Heart left ventricle (tissue), 16 donors: ENCODE measurements at regions not wholly inside any gene's neighbourhood (a gene's known extent, or its start where the extent isn't known, plus 50 kb on each side); places are given as distances from the start of the nearest gene placed in this dataset.
"Not testable (repeated sequence)": the region's sequence is repeated elsewhere in the genome, so short reads cannot be mapped to it uniquely, and the experiment has no call there.

ENCODE experiments used
- ATAC-seq, 4 donors: fragments of 200-7000 bp; cut with Tn5 transposase; one replicate each; pipeline ENCODE4 v1.9.1; 2020 to 2022; ENCODE audit warnings: moderate library complexity in 4 of 4, mild to moderate bottlenecking in 3 of 4, moderate number of reproducible peaks in 1 of 4
- DNase-seq, 5 donors: peaks; one replicate each; pipeline ENCODE4 v3.0.0-alpha.2; 2020
- H3K27ac ChIP-seq, 12 donors: fragments of 200-600 bp; sonication (generic) in 4 of 12; one replicate each; pipeline versions ENCODE4 v1.5.0 to v1.8.0; 2016 to 2022; ENCODE audit warnings: mild to moderate bottlenecking in 2 of 12
- H3K27me3 ChIP-seq, 9 donors: fragments of 200-600 bp; sonication (generic) in 2 of 9; one replicate each; pipeline versions ENCODE4 v1.5.1 to v1.8.0; 2016 to 2022; ENCODE audit warnings: mild to moderate bottlenecking in 3 of 9
- H3K36me3 ChIP-seq, 9 donors: fragments of 200-600 bp; sonication (generic) in 2 of 9; one replicate each; pipeline versions ENCODE4 v1.5.0 to v1.8.0; 2018 to 2022; ENCODE audit warnings: mild to moderate bottlenecking in 2 of 9
- H3K4me1 ChIP-seq, 12 donors: fragments of 200-600 bp; sonication (generic) in 4 of 12; one replicate each; pipeline versions ENCODE4 v1.5.0 to v1.8.0; 2016 to 2022; ENCODE audit warnings: mild to moderate bottlenecking in 3 of 12
- H3K4me3 ChIP-seq, 12 donors: fragments of 200-600 bp; sonication (generic) in 4 of 12; one replicate each; pipeline versions ENCODE4 v1.5.0 to v1.8.0; 2017 to 2022; ENCODE audit warnings: mild to moderate bottlenecking in 9 of 12, moderate library complexity in 4 of 12
- H3K9me3 ChIP-seq, 12 donors: fragments of 200-600 bp; sonication (generic) in 4 of 12; one replicate each; pipeline versions ENCODE4 v1.5.0 to v1.8.0; 2016 to 2022; ENCODE audit warnings: mild to moderate bottlenecking in 1 of 12
- POLR2A ChIP-seq, 2 donors: fragments of 450-650 bp; IDR thresholded peaks; one replicate each; pipeline ENCODE4 v1.6.1; 2017; ENCODE audit warnings: antibody characterized with exemption in 2 of 2, mild to moderate bottlenecking in 2 of 2, moderate library complexity in 2 of 2
- WGBS, 4 donors: extraction: QIAGEN DNeasy Blood & Tissue Kit in 2 of 4; methylation state at CpG; one replicate each; pipeline versions ENCODE4 v1.1.5 to v1.1.7; 2013 to 2018; 5-methylcytosine and 5-hydroxymethylcytosine counted together
- intact Hi-C, 10 donors: fragments of 100-400 bp; cut with DNase I; formaldehyde crosslinking; loops; one replicate each; pipeline versions ENCODE4 v1.11.1 to v1.14.2; 2022
- TF ChIP-seq, protein P1 (sequence below), 12 donors: fragments of 200-600 bp; sonication (generic) in 4 of 12; IDR thresholded peaks; one replicate each; pipeline versions ENCODE4 v1.5.0 to v1.8.0; 2018 to 2022; ENCODE audit warnings: antibody characterized with exemption in 12 of 12, mild to moderate bottlenecking in 5 of 12
- donor health status: ischemic (EF 13 %, LVEDD 7.1; RV severe dilation, severe dysfunction).
- donor health status: healthy with polysubstance abuse.
- donor health status: DM: no; HTN: yes; CAD: no.
- donor health status: DM: no; HTN: no; CAD: no.
- donor health status: ischemic (EF 25% LVEDD 6.9; RV normal size, moderate dysfunction).
- donor health status: ischemic (EF 25% LVEDD 5.7; RV mildly dilated, moderate dysfunction).
- donor health status: healthy.
- donor health status: DM: yes; HTN: yes; CAD: no.
- donor health status: ischemic (EF 35%, LVEDD 5.7; RV mildly dilated, moderate dysfunction).
- donor health status: nonischemic (EF 11% LVEDD 7.7; RV severe dilation, severe dysfunction).
- donor health status: DM: yes; HTN: yes; CAD: no.
- donor health status: PGD.
- donor health status: ischemic (EF 29% LVEDD 5.4; RV normal size, mild dysfunction).
- donor health status: nonischemic (EF 23%, LVEDD 6.1; RV moderate dilation, normal function).

DNA sequence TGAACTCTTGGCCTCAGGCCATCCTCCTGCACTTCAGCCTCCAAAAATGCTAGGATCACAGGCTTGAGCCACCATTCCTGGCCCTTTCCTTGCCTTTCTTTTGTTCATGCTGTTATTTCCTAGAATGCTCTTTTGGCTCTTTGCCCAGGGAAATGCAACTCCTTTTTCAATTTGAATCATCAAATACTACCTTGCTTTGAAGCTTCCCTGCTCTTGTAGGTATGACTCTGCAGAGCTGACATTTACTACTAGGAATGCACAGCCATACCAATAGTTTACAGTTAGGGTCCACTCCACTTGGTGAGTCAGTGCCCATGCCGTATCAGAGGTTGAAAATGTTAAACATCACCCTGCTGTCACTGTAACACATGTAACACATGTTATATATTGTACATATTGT is 107.0 kb upstream of the CRY1 start:
- no peaks in the 10 kb centered on the region for H3K4me1 ChIP-seq
- ATAC-seq, result no peak
- no peaks in the 10 kb centered on the region for H3K36me3 ChIP-seq
- peaks cover 0 to 8% (median 0%) of the 10 kb centered on the region in 9 donors for H3K27me3 ChIP-seq
- WGBS, 4 donors, result 68 to 77% (median 74%) methylated on average over 1 of the region's 1 CpG
- H3K27ac ChIP-seq, result no peak overlapping the region
- no peak for TF ChIP-seq POLR2A (IDR thresholded peaks at IDR 0.05)
- TF ChIP-seq, protein P1, sequence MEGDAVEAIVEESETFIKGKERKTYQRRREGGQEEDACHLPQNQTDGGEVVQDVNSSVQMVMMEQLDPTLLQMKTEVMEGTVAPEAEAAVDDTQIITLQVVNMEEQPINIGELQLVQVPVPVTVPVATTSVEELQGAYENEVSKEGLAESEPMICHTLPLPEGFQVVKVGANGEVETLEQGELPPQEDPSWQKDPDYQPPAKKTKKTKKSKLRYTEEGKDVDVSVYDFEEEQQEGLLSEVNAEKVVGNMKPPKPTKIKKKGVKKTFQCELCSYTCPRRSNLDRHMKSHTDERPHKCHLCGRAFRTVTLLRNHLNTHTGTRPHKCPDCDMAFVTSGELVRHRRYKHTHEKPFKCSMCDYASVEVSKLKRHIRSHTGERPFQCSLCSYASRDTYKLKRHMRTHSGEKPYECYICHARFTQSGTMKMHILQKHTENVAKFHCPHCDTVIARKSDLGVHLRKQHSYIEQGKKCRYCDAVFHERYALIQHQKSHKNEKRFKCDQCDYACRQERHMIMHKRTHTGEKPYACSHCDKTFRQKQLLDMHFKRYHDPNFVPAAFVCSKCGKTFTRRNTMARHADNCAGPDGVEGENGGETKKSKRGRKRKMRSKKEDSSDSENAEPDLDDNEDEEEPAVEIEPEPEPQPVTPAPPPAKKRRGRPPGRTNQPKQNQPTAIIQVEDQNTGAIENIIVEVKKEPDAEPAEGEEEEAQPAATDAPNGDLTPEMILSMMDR (IDR thresholded peaks at IDR 0.05), result no peak
- intact Hi-C loops, result no loop called here
- H3K4me3 ChIP-seq, result no peak overlapping the region
- H3K9me3 ChIP-seq, result no peaks in the 10 kb centered on the region
- DNase-seq, result no peak

DNA sequence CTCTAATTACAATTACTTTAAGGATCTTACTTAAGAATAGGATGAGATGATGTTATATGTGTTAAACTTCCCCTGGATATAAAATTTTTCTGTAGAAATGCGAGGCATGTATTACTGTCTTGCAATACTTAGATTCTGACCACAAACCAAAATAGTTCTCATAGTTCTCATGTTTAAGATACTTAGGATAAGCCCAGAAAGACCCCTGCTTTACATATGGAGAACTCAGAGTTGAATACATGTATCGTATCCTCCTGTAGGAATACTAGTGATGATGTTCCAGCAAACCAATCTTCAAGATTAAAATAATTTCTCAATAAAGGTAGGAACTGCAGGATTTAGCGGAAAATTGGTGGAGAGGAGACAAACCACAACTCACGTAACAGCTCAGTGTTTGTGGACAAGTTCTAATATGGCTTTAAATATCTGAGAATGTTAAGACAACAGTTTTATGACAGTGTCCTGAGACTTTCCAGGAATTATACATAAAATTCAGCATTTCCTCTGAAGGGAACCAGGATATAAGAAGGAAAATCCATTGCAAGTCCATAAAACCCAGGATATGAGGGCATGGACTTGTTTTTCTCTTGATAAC is 114.7 kb upstream of the CRY1 start:
- Histone ChIP-seq H3K4me3 (no peak overlapping the region), H3K27ac (no peak overlapping the region), H3K9me3 (peaks cover 0 to 15% (median 0%) of the 10 kb centered on the region in 12 donors), H3K36me3 (no peaks in the 10 kb centered on the region), H3K27me3 (peaks cover 0 to 5% (median 0%) of the 10 kb centered on the region in 9 donors), H3K4me1 (no peaks in the 10 kb centered on the region)
- intact Hi-C loops, result no loop called here
- 87 to 90% (median 87%) methylated on average over 4 of the region's 4 CpGs for WGBS, 4 donors
- ATAC-seq, result no peak
- no peak for DNase-seq
- TF ChIP-seq, protein P1 (IDR thresholded peaks at IDR 0.05), result no peak
- TF ChIP-seq POLR2A (IDR thresholded peaks at IDR 0.05), result no peak

DNA sequence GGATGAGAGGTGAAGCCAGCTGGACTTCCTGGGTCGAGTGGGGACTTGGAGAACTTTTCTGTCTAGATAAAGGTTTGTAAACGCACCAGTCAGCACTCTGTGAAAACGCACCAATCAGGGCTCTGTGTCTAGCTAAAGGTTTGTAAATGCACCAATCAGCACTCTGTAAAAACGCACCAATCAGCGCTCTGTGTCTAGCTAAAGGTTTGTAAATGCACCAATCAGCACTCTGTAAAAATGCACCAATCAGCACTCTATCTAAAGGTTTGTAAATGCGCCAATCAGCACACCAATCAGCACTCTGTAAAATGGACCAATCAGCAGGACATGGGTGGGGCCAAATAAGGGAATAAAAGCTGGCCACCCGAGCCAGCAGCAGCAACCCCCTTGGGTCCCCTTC is 116.4 kb upstream of the CRY1 start:
- 80 to 88% (median 84%) methylated on average over 7 of the region's 7 CpGs for WGBS, 4 donors
- H3K27me3 ChIP-seq, H3K4me1 ChIP-seq, H3K27ac ChIP-seq, H3K36me3 ChIP-seq, intact Hi-C loops, DNase-seq, H3K4me3 ChIP-seq, ATAC-seq: not testable (repeated sequence)
- peaks cover 0 to 15% (median 0%) of the 10 kb centered on the region in 12 donors for H3K9me3 ChIP-seq

DNA sequence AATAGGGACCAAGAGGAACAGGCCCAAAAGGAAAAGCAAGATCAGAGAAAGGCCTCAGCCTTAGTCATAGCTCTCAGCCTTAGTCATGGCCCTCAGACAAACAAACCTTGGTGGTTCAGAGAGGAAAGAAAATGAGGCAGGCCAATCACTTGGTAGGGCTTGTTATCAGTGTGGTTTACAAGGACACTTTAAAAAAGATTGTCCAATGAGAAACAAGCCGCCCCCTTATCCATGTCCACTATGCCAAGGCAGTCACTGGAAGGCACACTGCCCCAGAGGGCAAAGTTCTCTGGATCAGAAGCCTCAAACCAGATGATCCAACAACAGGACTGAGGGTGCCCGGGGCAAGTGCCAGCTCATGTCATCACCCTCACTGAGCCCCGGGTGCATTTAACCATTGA is 121.0 kb upstream of the CRY1 start:
- H3K4me3 ChIP-seq, ATAC-seq, DNase-seq, H3K27ac ChIP-seq, H3K4me1 ChIP-seq, H3K27me3 ChIP-seq, intact Hi-C loops, H3K36me3 ChIP-seq: not testable (repeated sequence)
- peaks cover 0 to 15% (median 0%) of the 10 kb centered on the region in 12 donors for H3K9me3 ChIP-seq
- WGBS, 4 donors, result 29 to 50% (median 40%) methylated on average over 3 of the region's 3 CpGs

DNA sequence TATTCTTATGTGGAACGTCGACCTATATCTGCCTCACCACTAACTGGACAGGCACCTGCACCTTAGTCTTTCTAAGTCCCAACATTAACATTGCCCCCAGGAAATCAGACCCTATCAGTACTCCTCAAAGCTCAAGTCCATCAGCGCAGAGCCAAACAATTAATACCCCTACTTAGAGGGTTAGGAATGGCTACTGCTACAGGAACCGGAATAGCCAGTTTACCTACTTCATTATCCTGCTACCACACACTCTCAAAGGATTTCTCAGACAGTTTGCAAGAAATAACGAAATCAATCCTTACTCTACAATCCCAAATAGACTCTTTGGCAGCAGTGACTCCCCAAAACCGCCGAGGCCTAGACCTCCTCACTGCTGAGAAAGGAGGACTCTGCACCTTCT is 123.1 kb upstream of the CRY1 start:
- WGBS, 4 donors, result 81 to 93% (median 86%) methylated on average over 7 of the region's 7 CpGs
- intact Hi-C loops, H3K27me3 ChIP-seq, H3K27ac ChIP-seq, H3K4me3 ChIP-seq, H3K4me1 ChIP-seq, DNase-seq, H3K36me3 ChIP-seq, ATAC-seq, H3K9me3 ChIP-seq: not testable (repeated sequence)

DNA sequence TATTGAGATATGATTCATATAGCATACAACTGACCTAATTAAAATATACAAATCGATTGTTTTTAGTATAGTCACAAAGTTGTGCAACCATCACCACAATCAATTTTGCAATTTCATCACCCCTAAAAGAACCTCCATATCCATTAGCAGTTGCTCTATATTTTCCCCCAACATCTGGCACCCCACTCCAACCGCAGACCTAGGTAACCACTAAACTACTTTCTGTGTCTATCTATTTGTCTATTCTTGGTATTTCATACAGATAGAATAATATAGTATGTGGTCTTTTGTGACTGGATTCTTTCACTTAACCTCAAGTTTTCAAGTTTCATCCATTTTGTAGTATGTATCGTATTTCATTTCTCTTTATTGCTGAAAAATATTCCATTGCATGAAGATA is 126.0 kb upstream of the CRY1 start:
- intact Hi-C loops, result no loop called here
- DNase-seq (no peak), ATAC-seq (no peak)
- Histone ChIP-seq H3K27me3 (peaks cover 0 to 21% (median 2%) of the 10 kb centered on the region in 9 donors), H3K4me1 (no peaks in the 10 kb centered on the region), H3K27ac (no peak overlapping the region), H3K9me3 (no peaks in the 10 kb centered on the region), H3K4me3 (no peak overlapping the region), H3K36me3 (no peaks in the 10 kb centered on the region)
- no peak for TF ChIP-seq POLR2A (IDR thresholded peaks at IDR 0.05)
- TF ChIP-seq, protein P1 (IDR thresholded peaks at IDR 0.05), result no peak
- 81 to 89% (median 85%) methylated on average over 3 of the region's 3 CpGs for WGBS, 4 donors
